GM21619 (cell line): ENCODE measurements at regions not wholly inside any gene's neighbourhood (a gene's known extent, or its start where the extent isn't known, plus 50 kb on each side); places are given as distances from the start of the nearest gene placed in this dataset.
"Not testable (repeated sequence)": the region's sequence is repeated elsewhere in the genome, so short reads cannot be mapped to it uniquely, and the experiment has no call there.

Experiments used
- ATAC-seq: cut with Tn5 transposase; IDR thresholded peaks from one replicate; pipeline ENCODE4 v1.9.1; 2021; ENCODE audit not compliant: unreplicated experiment

GRCh38 chr20:29516847-29517246 lies 1740.6 kb upstream of the DEFB115 start:
- not testable (repeated sequence) for ATAC-seq

- ATAC-seq = not testable (repeated sequence)
Observed at GRCh38 chr20:29519610-29520241, 1737.7 kb upstream of the DEFB115 start.

GRCh38 chr20:29533566-29534177 lies 1723.8 kb upstream of the DEFB115 start:
- ATAC-seq = not testable (repeated sequence)

DNA sequence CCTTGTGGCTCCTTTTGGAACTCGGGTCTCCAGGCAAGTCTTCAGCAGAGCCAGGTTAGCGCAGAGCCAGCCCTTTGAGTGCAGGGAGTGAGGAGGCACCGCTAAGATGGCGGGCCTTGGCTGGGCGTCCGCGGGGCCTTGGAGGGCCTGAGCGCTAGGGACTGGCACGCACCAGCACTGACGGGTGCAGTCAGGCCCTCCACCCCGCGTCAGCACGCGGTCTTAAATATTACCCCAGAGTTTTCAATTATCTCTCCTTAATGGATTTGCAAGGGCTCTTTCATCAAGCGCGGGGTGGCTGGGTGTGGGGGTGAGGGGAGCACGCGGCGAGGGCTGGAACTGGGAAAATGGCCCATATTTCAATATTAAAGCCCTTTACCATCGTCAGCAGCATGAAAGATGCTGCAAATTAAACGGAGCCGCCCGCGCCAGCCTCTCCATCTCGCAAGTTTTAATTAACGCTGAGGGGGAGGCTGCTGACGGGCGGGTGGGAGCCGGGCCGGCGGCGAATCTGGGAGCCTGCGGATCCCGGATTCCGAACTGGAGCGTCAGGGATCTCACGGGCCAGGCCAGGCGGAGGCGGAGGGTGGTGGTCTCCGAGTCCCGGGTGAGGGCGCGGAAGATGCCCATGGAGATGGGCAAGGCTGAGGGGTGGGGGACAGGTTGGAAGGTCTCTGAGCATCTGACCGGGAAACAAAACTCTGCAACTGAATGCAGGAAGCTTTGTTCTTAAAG lies 1690.4 kb upstream of the DEFB115 start:
- ATAC-seq = not testable (repeated sequence)

GRCh38 chr20:29567671-29568070 lies 1689.8 kb upstream of the DEFB115 start:
- not testable (repeated sequence) for ATAC-seq

DNA sequence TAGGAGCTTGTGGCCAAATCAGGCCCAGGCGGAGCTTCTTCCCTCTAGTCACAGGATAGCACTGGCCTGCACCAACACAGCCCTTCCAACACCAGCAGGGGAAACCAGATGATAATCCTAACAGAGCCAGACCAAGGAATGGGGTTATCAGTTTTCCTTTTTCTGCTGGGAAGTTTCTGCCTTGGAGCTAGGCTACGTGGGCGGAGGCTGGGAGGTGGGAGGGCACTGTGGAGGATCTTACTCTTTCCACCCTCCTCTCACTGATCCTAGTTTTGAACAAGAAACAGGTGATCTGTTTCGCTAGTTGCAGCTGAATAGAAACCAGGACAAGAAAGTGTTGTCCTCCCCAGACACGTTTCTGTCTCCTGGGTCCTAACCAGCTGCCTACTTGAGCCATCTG lies 1687.3 kb upstream of the DEFB115 start:
- not testable (repeated sequence) for ATAC-seq

- not testable (repeated sequence) for ATAC-seq
Observed at GRCh38 chr20:29589530-29589929, 1667.9 kb upstream of the DEFB115 start.

DNA sequence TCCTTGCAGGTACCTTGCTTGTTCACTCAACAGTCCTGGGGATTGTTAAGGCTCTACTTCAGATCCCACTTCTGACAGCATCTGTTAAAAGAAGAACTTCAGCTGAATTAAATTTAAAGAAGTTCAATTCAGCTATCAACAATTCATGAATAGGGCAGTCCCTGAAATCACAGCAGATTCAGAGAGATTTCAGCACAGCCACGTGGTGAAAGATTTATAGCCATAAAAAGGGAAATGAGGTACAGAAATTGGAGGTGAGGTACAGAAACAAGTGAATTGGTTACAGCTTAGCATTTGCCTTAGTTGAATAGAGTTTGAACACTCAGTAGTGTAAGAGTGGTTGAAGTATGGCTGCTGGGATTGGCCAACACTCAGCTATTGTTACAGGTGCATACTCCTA lies 1653.3 kb upstream of the DEFB115 start:
- not testable (repeated sequence) for ATAC-seq

GRCh38 chr20:29606171-29606570 lies 1651.3 kb upstream of the DEFB115 start:
- not testable (repeated sequence) for ATAC-seq

GRCh38 chr20:29629395-29629794 lies 1628.1 kb upstream of the DEFB115 start:
- ATAC-seq = not testable (repeated sequence)
